ENCODE measurements at regions not wholly inside any gene's neighbourhood (a gene's known extent, or its start where the extent isn't known, plus 50 kb on each side); places are given as distances from the start of the nearest gene placed in this dataset.

DNA sequence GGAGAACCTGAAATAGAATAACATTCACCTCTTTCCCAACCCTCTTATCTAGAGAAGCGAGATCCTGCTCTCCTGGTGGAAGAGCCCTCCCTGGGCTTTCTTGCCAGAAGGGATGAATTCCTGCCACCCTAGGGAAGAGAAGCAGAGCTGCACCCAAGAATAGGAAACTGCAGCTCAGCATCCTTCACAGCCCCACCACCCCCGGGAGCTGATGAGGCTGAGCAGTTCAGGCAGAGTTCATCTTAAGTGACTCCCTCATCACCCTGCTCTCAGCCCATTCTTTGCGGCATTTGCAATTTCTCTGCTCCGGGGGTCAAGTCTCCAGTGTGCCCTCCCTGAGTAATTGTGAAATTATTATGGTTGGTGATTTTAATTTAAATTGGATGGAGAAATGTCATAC is 514.9 kb downstream of the BUD13 start (continued):
- TF ChIP-seq, protein P1, sequence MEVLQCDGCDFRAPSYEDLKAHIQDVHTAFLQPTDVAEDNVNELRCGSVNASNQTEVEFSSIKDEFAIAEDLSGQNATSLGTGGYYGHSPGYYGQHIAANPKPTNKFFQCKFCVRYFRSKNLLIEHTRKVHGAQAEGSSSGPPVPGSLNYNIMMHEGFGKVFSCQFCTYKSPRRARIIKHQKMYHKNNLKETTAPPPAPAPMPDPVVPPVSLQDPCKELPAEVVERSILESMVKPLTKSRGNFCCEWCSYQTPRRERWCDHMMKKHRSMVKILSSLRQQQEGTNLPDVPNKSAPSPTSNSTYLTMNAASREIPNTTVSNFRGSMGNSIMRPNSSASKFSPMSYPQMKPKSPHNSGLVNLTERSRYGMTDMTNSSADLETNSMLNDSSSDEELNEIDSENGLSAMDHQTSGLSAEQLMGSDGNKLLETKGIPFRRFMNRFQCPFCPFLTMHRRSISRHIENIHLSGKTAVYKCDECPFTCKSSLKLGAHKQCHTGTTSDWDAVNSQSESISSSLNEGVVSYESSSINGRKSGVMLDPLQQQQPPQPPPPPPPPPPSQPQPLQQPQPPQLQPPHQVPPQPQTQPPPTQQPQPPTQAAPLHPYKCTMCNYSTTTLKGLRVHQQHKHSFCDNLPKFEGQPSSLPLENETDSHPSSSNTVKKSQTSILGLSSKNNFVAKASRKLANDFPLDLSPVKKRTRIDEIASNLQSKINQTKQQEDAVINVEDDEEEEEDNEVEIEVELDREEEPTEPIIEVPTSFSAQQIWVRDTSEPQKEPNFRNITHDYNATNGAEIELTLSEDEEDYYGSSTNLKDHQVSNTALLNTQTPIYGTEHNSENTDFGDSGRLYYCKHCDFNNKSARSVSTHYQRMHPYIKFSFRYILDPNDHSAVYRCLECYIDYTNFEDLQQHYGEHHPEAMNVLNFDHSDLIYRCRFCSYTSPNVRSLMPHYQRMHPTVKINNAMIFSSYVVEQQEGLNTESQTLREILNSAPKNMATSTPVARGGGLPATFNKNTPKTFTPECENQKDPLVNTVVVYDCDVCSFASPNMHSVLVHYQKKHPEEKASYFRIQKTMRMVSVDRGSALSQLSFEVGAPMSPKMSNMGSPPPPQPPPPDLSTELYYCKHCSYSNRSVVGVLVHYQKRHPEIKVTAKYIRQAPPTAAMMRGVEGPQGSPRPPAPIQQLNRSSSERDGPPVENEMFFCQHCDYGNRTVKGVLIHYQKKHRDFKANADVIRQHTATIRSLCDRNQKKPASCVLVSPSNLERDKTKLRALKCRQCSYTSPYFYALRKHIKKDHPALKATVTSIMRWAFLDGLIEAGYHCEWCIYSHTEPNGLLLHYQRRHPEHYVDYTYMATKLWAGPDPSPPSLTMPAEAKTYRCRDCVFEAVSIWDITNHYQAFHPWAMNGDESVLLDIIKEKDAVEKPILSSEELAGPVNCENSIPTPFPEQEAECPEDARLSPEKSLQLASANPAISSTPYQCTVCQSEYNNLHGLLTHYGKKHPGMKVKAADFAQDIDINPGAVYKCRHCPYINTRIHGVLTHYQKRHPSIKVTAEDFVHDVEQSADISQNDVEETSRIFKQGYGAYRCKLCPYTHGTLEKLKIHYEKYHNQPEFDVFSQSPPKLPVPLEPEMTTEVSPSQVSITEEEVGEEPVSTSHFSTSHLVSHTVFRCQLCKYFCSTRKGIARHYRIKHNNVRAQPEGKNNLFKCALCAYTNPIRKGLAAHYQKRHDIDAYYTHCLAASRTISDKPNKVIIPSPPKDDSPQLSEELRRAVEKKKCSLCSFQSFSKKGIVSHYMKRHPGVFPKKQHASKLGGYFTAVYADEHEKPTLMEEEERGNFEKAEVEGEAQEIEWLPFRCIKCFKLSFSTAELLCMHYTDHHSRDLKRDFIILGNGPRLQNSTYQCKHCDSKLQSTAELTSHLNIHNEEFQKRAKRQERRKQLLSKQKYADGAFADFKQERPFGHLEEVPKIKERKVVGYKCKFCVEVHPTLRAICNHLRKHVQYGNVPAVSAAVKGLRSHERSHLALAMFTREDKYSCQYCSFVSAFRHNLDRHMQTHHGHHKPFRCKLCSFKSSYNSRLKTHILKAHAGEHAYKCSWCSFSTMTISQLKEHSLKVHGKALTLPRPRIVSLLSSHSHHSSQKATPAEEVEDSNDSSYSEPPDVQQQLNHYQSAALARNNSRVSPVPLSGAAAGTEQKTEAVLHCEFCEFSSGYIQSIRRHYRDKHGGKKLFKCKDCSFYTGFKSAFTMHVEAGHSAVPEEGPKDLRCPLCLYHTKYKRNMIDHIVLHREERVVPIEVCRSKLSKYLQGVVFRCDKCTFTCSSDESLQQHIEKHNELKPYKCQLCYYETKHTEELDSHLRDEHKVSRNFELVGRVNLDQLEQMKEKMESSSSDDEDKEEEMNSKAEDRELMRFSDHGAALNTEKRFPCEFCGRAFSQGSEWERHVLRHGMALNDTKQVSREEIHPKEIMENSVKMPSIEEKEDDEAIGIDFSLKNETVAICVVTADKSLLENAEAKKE (CRISPR knock-in tag; IDR thresholded peaks at IDR 0.05), result no peak
- TF ChIP-seq EZH2 (IDR thresholded peaks at IDR 0.05; ENCODE audit: low read depth, unreplicated experiment), result no peak
- TF ChIP-seq JUNB (IDR thresholded peaks at IDR 0.05; ENCODE audit: unreplicated experiment), result no peak
- no peak for TF ChIP-seq ZNF331 (CRISPR knock-in tag; IDR thresholded peaks at IDR 0.05; ENCODE audit: low read depth)
- TF ChIP-seq NANOG (IDR thresholded peaks at IDR 0.05; ENCODE audit: borderline replicate concordance), result no peak
- TF ChIP-seq POLR2AphosphoS5 (IDR thresholded peaks at IDR 0.05; ENCODE audit: low read depth), result no peak

DNA sequence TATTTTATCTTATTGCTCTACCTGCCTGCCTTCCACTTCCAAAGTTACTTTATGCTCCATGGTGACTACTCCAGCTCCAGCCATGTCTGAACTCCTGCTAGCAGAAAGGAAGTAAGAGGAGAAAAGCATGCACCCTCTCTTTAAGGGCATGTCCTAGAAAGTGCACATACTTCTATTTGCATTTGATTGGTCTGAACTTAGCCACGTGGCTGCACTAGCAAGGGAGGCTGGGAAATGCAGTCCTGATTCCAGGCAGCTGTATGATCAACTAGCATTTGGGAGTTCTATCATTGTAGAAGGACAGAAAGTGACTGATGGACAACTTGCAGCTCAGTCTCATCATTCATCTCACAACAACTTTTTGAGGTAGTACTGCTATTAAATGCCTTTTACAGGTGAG is 515.7 kb downstream of the BUD13 start:
- H3K4me2 ChIP-seq, result no peak overlapping the region
- Mint-ChIP-seq H3K27ac (no peak overlapping the region), H3K9me3 (no peaks in the 10 kb centered on the region), H3K36me3 (ENCODE audit: low read depth) (no peaks in the 10 kb centered on the region; the same call in 2 of the 3 replicates), H3K27me3 (ENCODE audit: insufficient read depth, low read depth, poor library complexity) (peaks cover 4% of the 10 kb centered on the region), H3K4me1 (peaks cover 8% of the 10 kb centered on the region; the same call in 2 of the 3 replicates), H3K4me3 (no peak overlapping the region)
- H3K27me3 ChIP-seq (ENCODE audit: insufficient read depth), result no peaks in the 10 kb centered on the region
- no peak overlapping the region for H2AFZ ChIP-seq
- ATAC-seq, result peak; percentile 87
- H3K4me1 ChIP-seq (ENCODE audit: insufficient read depth), result peaks cover 11% of the 10 kb centered on the region; the same call in 1 of the 2 replicates
- H4K20me1 ChIP-seq (replicated peaks; ENCODE audit: insufficient read depth), result no peaks in the 10 kb centered on the region
- peak; percentile 20 for DNase-seq (ENCODE audit: low spot score)
- H3K27ac ChIP-seq (ENCODE audit: low read depth), result no peak overlapping the region
- H3K4me3 ChIP-seq, result no peak overlapping the region
- no peaks in the 10 kb centered on the region for H3K79me2 ChIP-seq (replicated peaks; ENCODE audit: insufficient read depth)
- H3F3A ChIP-seq (replicated peaks; ENCODE audit: low read depth), result no peaks in the 10 kb centered on the region
- no peaks in the 10 kb centered on the region for H3K9me2 ChIP-seq (ENCODE audit: insufficient read depth)
- no peaks in the 10 kb centered on the region for H3K36me3 ChIP-seq (ENCODE audit: insufficient read depth)
- TF ChIP-seq EZH2phosphoT487 (IDR thresholded peaks at IDR 0.05; ENCODE audit: unreplicated experiment) (no peak), POLR2AphosphoS5 (IDR thresholded peaks at IDR 0.05; ENCODE audit: low read depth) (no peak), ZNF331 (CRISPR knock-in tag; IDR thresholded peaks at IDR 0.05; ENCODE audit: low read depth) (no peak), STAT1 (IDR thresholded peaks at IDR 0.05; ENCODE audit: unreplicated experiment) (no peak), NANOG (IDR thresholded peaks at IDR 0.05; ENCODE audit: borderline replicate concordance) (no peak), JUNB (IDR thresholded peaks at IDR 0.05; ENCODE audit: unreplicated experiment) (no peak), CREB1 (CRISPR knock-in tag; IDR thresholded peaks at IDR 0.05; ENCODE audit: low read depth) (no peak), ZNF114 (CRISPR knock-in tag; IDR thresholded peaks at IDR 0.05) (no peak), EZH2 (IDR thresholded peaks at IDR 0.05; ENCODE audit: low read depth, unreplicated experiment) (no peak)
- TF ChIP-seq, protein P2, sequence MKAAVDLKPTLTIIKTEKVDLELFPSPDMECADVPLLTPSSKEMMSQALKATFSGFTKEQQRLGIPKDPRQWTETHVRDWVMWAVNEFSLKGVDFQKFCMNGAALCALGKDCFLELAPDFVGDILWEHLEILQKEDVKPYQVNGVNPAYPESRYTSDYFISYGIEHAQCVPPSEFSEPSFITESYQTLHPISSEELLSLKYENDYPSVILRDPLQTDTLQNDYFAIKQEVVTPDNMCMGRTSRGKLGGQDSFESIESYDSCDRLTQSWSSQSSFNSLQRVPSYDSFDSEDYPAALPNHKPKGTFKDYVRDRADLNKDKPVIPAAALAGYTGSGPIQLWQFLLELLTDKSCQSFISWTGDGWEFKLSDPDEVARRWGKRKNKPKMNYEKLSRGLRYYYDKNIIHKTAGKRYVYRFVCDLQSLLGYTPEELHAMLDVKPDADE (IDR thresholded peaks at IDR 0.05), result no peak; the same call in 1 of the 2 replicates
- TF ChIP-seq, protein P3, sequence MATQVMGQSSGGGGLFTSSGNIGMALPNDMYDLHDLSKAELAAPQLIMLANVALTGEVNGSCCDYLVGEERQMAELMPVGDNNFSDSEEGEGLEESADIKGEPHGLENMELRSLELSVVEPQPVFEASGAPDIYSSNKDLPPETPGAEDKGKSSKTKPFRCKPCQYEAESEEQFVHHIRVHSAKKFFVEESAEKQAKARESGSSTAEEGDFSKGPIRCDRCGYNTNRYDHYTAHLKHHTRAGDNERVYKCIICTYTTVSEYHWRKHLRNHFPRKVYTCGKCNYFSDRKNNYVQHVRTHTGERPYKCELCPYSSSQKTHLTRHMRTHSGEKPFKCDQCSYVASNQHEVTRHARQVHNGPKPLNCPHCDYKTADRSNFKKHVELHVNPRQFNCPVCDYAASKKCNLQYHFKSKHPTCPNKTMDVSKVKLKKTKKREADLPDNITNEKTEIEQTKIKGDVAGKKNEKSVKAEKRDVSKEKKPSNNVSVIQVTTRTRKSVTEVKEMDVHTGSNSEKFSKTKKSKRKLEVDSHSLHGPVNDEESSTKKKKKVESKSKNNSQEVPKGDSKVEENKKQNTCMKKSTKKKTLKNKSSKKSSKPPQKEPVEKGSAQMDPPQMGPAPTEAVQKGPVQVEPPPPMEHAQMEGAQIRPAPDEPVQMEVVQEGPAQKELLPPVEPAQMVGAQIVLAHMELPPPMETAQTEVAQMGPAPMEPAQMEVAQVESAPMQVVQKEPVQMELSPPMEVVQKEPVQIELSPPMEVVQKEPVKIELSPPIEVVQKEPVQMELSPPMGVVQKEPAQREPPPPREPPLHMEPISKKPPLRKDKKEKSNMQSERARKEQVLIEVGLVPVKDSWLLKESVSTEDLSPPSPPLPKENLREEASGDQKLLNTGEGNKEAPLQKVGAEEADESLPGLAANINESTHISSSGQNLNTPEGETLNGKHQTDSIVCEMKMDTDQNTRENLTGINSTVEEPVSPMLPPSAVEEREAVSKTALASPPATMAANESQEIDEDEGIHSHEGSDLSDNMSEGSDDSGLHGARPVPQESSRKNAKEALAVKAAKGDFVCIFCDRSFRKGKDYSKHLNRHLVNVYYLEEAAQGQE (IDR thresholded peaks at IDR 0.05; ENCODE audit: unreplicated experiment), result no peak
